NCI-H345 treated with DMSO at 0.1 percent for 48 hours (cell line): ENCODE measurements at regions not wholly inside any gene's neighbourhood (a gene's known extent, or its start where the extent isn't known, plus 50 kb on each side); places are given as distances from the start of the nearest gene placed in this dataset.
"Not testable (repeated sequence)": the region's sequence is repeated elsewhere in the genome, so short reads cannot be mapped to it uniquely, and the experiment has no call there.

Source experiments
- DNase-seq: peaks from one replicate; lab custom pipeline; 2025; ENCODE audit not compliant: unreplicated experiment; lab: John Stamatoyannopoulos, UW

- DNase-seq = no peak
Observed at GRCh38 chr4:23114538-23114937, 421.8 kb downstream of the GBA3 start.

- no peak for DNase-seq
Observed at GRCh38 chr4:23113104-23113503, 420.4 kb downstream of the GBA3 start.

- DNase-seq = no peak
Observed at GRCh38 chr4:23106516-23106915, 413.8 kb downstream of the GBA3 start.

GRCh38 chr4:23105759-23106370 lies 413.1 kb downstream of the GBA3 start:
- no peak for DNase-seq

- no peak for DNase-seq
Observed at GRCh38 chr4:23097251-23097650, 404.5 kb downstream of the GBA3 start.

- DNase-seq = no peak
Observed at GRCh38 chr4:23091711-23092110, 399.0 kb downstream of the GBA3 start.

- DNase-seq = no peak
Observed at GRCh38 chr4:23085249-23085568, 392.5 kb downstream of the GBA3 start.

GRCh38 chr4:23084559-23085248 lies 392.0 kb downstream of the GBA3 start:
- DNase-seq = no peak

- DNase-seq = no peak
Observed at GRCh38 chr4:23083391-23083790, 390.7 kb downstream of the GBA3 start.

- DNase-seq = not testable (repeated sequence)
Observed at GRCh38 chr4:23080171-23080570, 387.4 kb downstream of the GBA3 start.

- no peak for DNase-seq
Observed at GRCh38 chr4:23070848-23071570, 378.3 kb downstream of the GBA3 start.

- no peak for DNase-seq
Observed at GRCh38 chr4:23068756-23069155, 376.0 kb downstream of the GBA3 start.

- no peak for DNase-seq
Observed at GRCh38 chr4:23068287-23068686, 375.6 kb downstream of the GBA3 start.

GRCh38 chr4:23062188-23062587 lies 369.5 kb downstream of the GBA3 start:
- no peak for DNase-seq

GRCh38 chr4:23061431-23061830 lies 368.7 kb downstream of the GBA3 start:
- DNase-seq = no peak

GRCh38 chr4:23060776-23061175 lies 368.0 kb downstream of the GBA3 start:
- no peak for DNase-seq

- no peak for DNase-seq
Observed at GRCh38 chr4:23058165-23058776, 365.5 kb downstream of the GBA3 start.

GRCh38 chr4:23041501-23041900 lies 348.8 kb downstream of the GBA3 start:
- no peak for DNase-seq

- DNase-seq = no peak
Observed at GRCh38 chr4:23040539-23040938, 347.8 kb downstream of the GBA3 start.

- no peak for DNase-seq
Observed at GRCh38 chr4:23039818-23040217, 347.1 kb downstream of the GBA3 start.

- DNase-seq = no peak
Observed at GRCh38 chr4:23038626-23039491, 346.1 kb downstream of the GBA3 start.
